Gastroesophageal sphincter (tissue), 4 donors: ENCODE measurements at regions not wholly inside any gene's neighbourhood (a gene's known extent, or its start where the extent isn't known, plus 50 kb on each side); places are given as distances from the start of the nearest gene placed in this dataset.

Experiments used
- ATAC-seq: fragments of 150-250 bp; one replicate; pipeline ENCODE4 v1.9.1; 2016; ENCODE audit warnings: mild to moderate bottlenecking, moderate library complexity
- H3K27ac ChIP-seq, 4 donors: fragments of 200-600 bp; sonication (generic) in 3 of 4; 1 replicate in 3 of 4; 2 replicates in 1 of 4; pipeline ENCODE4 v1.5.1; 2016 to 2019
- H3K27me3 ChIP-seq: fragments of 200-600 bp; sonication (generic); one replicate; pipeline ENCODE4 v1.5.1; 2019
- H3K36me3 ChIP-seq, 2 donors: fragments of 200-600 bp; sonication (generic); one replicate each; pipeline ENCODE4 v1.5.1; 2019; ENCODE audit warnings: control low read depth in 1 of 2
- H3K4me1 ChIP-seq, 3 donors: fragments of 200-600 bp; sonication (generic); 1 replicate in 2 of 3; 2 replicates in 1 of 3; pipeline ENCODE4 v1.5.1; 2016 to 2019; ENCODE audit warnings: control low read depth in 2 of 3
- H3K4me3 ChIP-seq, 2 donors: fragments of 200-600 bp; sonication (generic); one replicate each; pipeline ENCODE4 v1.5.1; 2019; ENCODE audit warnings: mild to moderate bottlenecking in 1 of 2, moderate library complexity in 1 of 2
- H3K9me3 ChIP-seq, 3 donors: fragments of 200-600 bp; sonication (generic); one replicate each; pipeline ENCODE4 v1.5.1; 2017 to 2019; ENCODE audit warnings: control low read depth in 2 of 3
- CTCF ChIP-seq, 4 experiments: fragments of 200-600 bp in 2 of 4; fragments of 450-650 bp in 2 of 4; sonication (generic) in 1 of 4; IDR thresholded peaks; one replicate each; pipeline ENCODE4 v1.5.1; 2017 to 2019; ENCODE audit warnings: antibody characterized with exemption in 4 of 4, mild to moderate bottlenecking in 2 of 4, moderate library complexity in 2 of 4
- EP300 ChIP-seq: sonication (generic); formaldehyde crosslinking; IDR thresholded peaks from one replicate; pipeline ENCODE4 v1.6.1; 2017; ENCODE audit warnings: antibody characterized with exemption, mild to moderate bottlenecking
- POLR2A ChIP-seq, 2 donors: fragments of 450-650 bp; IDR thresholded peaks; one replicate each; pipeline ENCODE4 v1.6.1; 2017; ENCODE audit warnings: antibody characterized with exemption in 2 of 2, mild to moderate bottlenecking in 2 of 2, moderate library complexity in 1 of 2
- POLR2AphosphoS5 ChIP-seq: sonication (generic); formaldehyde crosslinking; IDR thresholded peaks from one replicate; pipeline ENCODE4 v1.6.1; 2017; ENCODE audit warnings: antibody characterized with exemption
- WGBS, 2 donors: methylation state at CpG; one replicate each; pipeline ENCODE4 v1.1.5; 2018; ENCODE audit warnings: low coverage in 1 of 2; 5-methylcytosine and 5-hydroxymethylcytosine counted together

- WGBS, 2 donors = 93% methylated on average over 14 of the region's 26 CpGs; no CpG with 5 or more reads in 1 of the 2 donors
- H3K9me3 ChIP-seq = peaks cover 0 to 13% (median 0%) of the 10 kb centered on the region in 3 donors
- no peak for ATAC-seq
- H3K36me3 ChIP-seq = no peaks in the 10 kb centered on the region
- H3K27me3 ChIP-seq = peaks cover 32% of the 10 kb centered on the region
- no peaks in the 10 kb centered on the region for H3K4me1 ChIP-seq
- no peak overlapping the region for H3K4me3 ChIP-seq
- TF ChIP-seq POLR2A (IDR thresholded peaks at IDR 0.05) (no peak), CTCF (IDR thresholded peaks at IDR 0.05) (no peak), EP300 (no peak), POLR2AphosphoS5 (no peak)
- H3K27ac ChIP-seq = no peak overlapping the region
These were observed 243.7 kb downstream of the BRD1 start for GRCh38 chr22:49583886-49584505.

- no peak overlapping the region for H3K27ac ChIP-seq
- WGBS, 2 donors = 77 to 92% methylated on average over 4 to 9 of the region's 11 CpGs
- H3K27me3 ChIP-seq = peaks cover 27% of the 10 kb centered on the region
- ATAC-seq = no peak
- H3K36me3 ChIP-seq = no peaks in the 10 kb centered on the region
- no peaks in the 10 kb centered on the region for H3K4me1 ChIP-seq
- peaks cover 0 to 17% (median 0%) of the 10 kb centered on the region in 3 donors for H3K9me3 ChIP-seq
- no peak for TF ChIP-seq POLR2A (IDR thresholded peaks at IDR 0.05)
- TF ChIP-seq POLR2AphosphoS5 = no peak
- TF ChIP-seq EP300 = no peak
- TF ChIP-seq CTCF (IDR thresholded peaks at IDR 0.05) = no peak
- no peak overlapping the region for H3K4me3 ChIP-seq
These were observed 244.3 kb downstream of the BRD1 start for GRCh38 chr22:49583341-49583740.

DNA sequence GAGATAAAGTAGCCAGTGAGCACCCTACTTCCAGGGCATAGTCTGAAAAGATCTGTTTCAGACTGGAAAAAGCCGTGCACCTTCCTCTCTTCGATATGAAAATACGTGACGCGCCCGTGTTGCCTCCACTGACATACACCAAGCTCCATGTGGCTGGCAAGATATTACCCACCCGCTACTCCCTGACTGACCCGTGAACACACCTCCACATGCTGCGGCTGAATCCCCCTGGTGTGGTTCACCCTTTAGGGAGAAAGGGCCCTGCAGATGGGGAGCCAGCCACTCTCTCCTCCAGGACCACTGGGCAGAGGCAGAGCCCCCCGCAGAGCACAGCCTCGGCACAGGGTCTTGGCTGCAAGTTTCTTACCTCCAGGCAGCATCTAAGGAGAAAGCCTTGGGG lies 245.0 kb downstream of the BRD1 start:
- Histone ChIP-seq H3K9me3 (peaks cover 0 to 17% (median 0%) of the 10 kb centered on the region in 3 donors), H3K27ac (no peak overlapping the region), H3K27me3 (peaks cover 20% of the 10 kb centered on the region), H3K36me3 (no peaks in the 10 kb centered on the region), H3K4me3 (no peak overlapping the region), H3K4me1 (no peaks in the 10 kb centered on the region)
- no peak for TF ChIP-seq CTCF (IDR thresholded peaks at IDR 0.05)
- TF ChIP-seq EP300 = no peak
- no peak for TF ChIP-seq POLR2A (IDR thresholded peaks at IDR 0.05)
- no peak for TF ChIP-seq POLR2AphosphoS5
- ATAC-seq = no peak
- 80 to 86% methylated on average over 4 to 5 of the region's 11 CpGs for whole genome bisulfite sequencing, 2 donors

GRCh38 chr22:49582181-49582580 lies 245.5 kb downstream of the BRD1 start:
- Histone ChIP-seq H3K27ac (no peak overlapping the region), H3K27me3 (peaks cover 19% of the 10 kb centered on the region), H3K9me3 (peaks cover 0 to 17% (median 0%) of the 10 kb centered on the region in 3 donors), H3K36me3 (no peaks in the 10 kb centered on the region), H3K4me1 (no peaks in the 10 kb centered on the region), H3K4me3 (no peak overlapping the region)
- WGBS, 2 donors = 40 to 58% methylated on average over 1 to 3 of the region's 4 CpGs
- TF ChIP-seq EP300 = no peak
- no peak for TF ChIP-seq POLR2A (IDR thresholded peaks at IDR 0.05)
- TF ChIP-seq POLR2AphosphoS5 = no peak
- no peak for TF ChIP-seq CTCF (IDR thresholded peaks at IDR 0.05)
- ATAC-seq = no peak

- peaks cover 17% of the 10 kb centered on the region for H3K27me3 ChIP-seq
- no peaks in the 10 kb centered on the region for H3K36me3 ChIP-seq
- no peak for ATAC-seq
- peaks cover 0 to 17% (median 0%) of the 10 kb centered on the region in 3 donors for H3K9me3 ChIP-seq
- no peak overlapping the region for H3K4me3 ChIP-seq
- no peaks in the 10 kb centered on the region for H3K4me1 ChIP-seq
- no peak for TF ChIP-seq EP300
- no peak for TF ChIP-seq POLR2AphosphoS5
- no peak for TF ChIP-seq POLR2A (IDR thresholded peaks at IDR 0.05)
- TF ChIP-seq CTCF (IDR thresholded peaks at IDR 0.05) = no peak
- H3K27ac ChIP-seq = no peak overlapping the region
- WGBS, 2 donors = 60 to 86% methylated on average over 3 of the region's 3 CpGs
These were observed 247.6 kb downstream of the BRD1 start for GRCh38 chr22:49580024-49580423.
